ENCODE measurements at regions not wholly inside any gene's neighbourhood (a gene's known extent, or its start where the extent isn't known, plus 50 kb on each side); places are given as distances from the start of the nearest gene placed in this dataset.
A peak's percentile ranks its signal among the peaks of the same experiment; 100 is the strongest.

DNA sequence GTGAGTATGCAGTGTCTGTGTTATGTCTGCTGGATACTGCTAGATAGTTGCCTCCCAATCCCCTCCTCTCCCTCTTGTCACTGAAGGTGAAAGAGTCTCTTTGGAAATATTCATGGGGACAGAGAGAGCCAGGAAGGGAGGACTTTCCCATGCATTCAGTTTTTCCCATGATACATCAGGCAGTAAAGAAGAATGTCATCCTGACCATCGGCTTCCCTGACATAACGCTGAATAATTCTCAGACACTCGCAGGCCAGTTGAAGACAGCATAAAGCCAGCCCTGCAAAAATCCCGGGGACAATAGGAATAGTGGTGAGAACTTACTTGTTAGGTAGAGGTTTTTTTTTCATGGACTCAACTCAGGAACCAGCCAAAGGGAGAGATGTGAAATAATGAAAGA, 58.1 kb downstream of the KLF4 start:
- no peak for DNase-seq (ENCODE audit: low read depth)

GRCh38 chr9:107430071-107430470, 59.5 kb downstream of the KLF4 start:
- DNase-seq (ENCODE audit: low read depth): no peak

DNA sequence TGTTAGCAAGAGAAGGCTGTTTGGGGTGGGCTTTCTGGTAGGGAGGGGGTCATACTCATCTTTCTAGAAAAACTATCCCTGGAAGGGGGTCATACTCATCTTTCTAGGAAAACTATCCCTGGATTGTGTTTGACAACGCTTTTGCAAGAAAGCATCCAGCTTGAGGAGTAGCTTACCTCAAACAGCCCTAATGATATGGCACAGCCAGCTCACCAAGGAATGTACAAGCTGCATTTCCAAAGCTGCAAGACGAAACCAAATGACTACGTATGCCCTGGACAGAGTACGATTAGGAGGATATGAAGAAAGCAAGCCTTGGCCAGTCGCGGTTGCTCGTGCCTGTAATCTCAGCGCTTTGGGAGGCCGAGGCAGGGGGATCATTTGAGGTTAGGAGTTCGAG, 63.4 kb downstream of the KLF4 start:
- DNase-seq (ENCODE audit: low read depth): no peak

- peak; percentile 58 for DNase-seq (ENCODE audit: low read depth)
Observed at GRCh38 chr9:107425101-107426025, 64.2 kb downstream of the KLF4 start.

- DNase-seq (ENCODE audit: low read depth): no peak
Observed at GRCh38 chr9:107423540-107423939, 66.0 kb downstream of the KLF4 start.

DNA sequence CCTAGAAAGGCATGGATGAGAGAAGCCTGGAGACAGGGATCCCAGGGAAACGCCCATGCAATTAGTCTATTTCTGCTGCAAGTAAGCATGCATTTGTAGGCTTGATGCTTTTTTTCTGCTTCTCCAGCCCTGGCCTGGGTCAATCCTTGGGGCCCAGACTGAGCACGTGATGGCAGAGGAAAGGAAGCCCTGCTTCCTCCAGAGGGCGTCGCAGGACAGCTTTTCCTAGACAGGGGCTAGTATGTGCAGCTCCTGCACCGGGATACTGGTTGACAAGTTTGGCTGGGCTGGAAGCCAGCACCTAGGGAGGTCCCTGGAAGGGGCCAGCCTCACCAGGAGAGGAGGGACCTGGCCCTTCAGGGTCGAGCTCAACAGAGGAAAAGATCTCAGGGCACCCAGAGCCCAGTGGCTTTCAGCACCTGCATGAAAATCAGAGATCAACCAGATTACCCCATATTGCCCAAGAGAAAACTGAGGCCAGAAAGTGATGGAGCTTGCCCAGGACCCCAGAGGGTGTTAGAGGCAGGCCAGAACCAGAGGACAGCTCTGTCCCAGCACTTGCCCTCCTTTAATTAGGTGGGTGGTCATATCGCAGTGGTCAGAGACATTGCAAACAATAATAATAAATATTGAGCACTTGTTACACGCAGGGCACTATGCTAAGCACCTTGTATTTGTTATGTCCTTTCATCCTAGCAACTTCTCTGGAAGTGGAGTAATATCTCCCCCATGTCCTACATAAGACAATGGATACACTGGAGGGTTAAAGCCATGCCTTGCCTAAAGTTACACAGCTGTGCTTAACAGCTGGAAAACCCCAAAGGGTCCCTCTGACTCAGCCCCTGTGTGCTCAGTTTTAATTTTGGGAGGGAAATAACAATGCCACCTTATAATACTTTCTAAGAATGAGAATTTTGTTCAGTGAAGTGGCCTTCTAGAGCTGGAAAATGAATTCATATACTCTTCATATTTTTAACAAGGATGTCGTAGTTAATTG, 67.1 kb downstream of the KLF4 start:
- peak; percentile 24 for DNase-seq (ENCODE audit: low read depth)

- no peak for DNase-seq (ENCODE audit: low read depth)
Observed at GRCh38 chr9:107410420-107410819, 79.1 kb downstream of the KLF4 start.

DNA sequence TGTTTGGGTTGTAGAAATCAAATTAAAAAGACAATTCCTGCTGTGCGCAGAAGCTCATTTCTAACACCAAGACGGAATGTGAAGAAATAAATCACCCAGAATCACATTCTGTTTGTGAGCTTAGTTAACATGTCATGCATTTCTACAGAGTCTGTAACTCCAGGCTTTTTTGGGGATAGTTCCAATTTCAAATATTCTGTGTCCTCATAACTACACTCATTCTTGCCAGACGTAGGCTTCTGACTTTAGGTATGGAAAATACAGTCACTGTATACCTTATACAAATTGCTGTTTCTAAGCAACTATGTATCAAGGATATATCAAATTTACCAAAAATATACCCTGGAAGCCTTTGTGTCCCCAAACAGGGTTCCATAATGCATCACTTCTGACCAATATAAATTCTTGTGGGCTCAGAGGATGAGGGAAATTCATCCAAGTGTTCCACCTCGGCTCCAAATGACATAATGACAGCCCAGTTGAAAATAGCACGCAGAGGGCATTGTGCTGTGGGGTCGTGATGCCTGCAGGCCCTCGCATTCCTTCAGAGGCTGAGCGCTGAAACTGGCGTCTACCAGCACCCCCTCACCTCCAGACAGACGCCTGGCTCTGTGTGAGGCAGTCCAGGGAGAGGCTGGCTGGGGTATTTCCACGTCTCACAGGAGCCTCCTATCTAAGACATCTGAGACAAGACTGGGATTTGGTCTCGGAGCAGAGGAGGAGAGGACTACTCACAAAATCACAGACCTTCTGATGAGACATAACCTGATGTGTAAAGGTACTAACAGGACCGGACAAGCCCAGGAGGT, 79.8 kb downstream of the KLF4 start:
- DNase-seq (ENCODE audit: low read depth): no peak

- no peak for DNase-seq (ENCODE audit: low read depth)
Observed at GRCh38 chr9:107407675-107408074, 81.9 kb downstream of the KLF4 start.

- DNase-seq (ENCODE audit: low read depth): no peak
Observed at GRCh38 chr9:107405511-107405910, 84.1 kb downstream of the KLF4 start.

DNA sequence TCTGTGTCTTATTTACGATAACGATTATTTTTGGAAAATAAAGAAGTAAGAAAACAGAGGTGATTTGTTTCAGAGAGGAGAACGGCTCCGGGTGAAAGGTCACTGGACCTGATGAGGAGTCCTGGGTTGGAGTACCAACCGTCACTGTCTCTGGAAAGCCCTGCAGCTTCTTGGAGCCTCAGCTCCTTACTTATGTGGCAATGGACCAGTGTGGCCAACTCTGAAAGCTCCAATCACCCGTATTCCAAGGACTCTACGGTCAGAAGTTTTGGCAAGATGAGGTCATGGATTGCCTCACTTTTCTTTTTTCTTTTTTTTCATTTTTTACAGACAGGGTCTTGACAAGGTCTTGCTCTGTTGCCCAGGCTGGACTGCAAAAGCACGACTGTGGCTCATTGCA, 84.8 kb downstream of the KLF4 start:
- no peak for DNase-seq (ENCODE audit: low read depth)

DNA sequence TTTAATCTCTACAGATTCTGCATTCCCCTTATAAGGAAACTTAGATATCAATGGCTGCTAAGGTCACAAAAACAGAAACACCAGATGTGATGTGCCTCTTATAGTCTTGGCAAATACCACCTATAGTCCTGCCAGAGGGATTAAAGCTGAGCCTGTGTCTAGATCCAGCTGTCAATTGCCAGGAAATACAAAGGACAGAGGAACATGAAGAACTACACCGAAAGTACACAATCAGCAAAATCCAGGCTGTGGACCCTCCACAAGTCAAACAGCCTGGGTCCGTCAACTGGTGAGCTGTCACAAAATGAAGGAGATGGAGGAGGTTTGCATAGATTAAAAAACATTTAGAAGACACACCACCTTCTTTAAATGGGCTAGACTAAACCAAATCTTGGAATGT, 85.4 kb downstream of the KLF4 start:
- no peak for DNase-seq (ENCODE audit: low read depth)

- DNase-seq (ENCODE audit: low read depth): no peak
Observed at GRCh38 chr9:107397076-107398044, 92.2 kb downstream of the KLF4 start.

- no peak for DNase-seq (ENCODE audit: low read depth)
Observed at GRCh38 chr9:107394264-107394663, 95.3 kb downstream of the KLF4 start.

DNA sequence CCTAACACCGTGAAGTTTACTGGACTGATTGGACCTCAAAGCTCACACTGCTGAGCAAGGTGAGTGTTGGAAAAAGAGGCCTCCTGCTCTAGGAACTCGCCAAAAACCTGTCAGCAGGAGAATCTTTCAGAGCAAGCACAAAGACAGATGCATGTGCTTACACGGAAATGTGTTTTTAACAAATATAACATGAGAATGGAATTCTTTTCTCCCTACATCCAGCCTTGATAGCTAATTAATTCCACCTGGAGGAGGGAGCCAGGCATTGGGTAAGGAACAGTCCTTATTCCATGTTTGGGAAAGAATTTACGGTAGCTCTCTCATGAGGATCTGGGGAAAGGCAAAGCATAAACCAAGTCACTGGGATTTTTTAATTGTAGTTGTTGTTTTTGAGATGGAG, 98.8 kb downstream of the KLF4 start:
- DNase-seq (ENCODE audit: low read depth): no peak

DNA sequence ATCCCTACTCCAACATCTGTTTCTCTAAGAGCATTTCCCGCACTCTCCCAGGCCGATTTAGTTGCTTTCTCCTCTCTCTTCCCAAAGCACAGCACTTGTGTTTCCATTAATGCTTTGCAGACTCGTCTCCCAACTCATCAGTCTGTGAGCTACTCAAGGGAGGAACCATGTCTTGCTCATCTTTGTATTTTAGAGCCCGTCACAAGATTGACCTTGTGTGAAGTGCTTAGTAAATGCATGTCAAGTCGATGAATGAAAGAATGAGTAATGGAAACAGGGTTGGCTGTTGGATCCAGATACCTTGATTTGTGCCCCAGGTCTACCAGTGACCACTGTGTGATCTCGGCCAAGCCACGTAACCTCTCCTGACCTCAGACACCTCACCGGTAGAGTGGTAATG, 99.3 kb downstream of the KLF4 start:
- DNase-seq (ENCODE audit: low read depth): no peak

- no peak for DNase-seq (ENCODE audit: low read depth)
Observed at GRCh38 chr9:107389617-107390071, 99.9 kb downstream of the KLF4 start.

DNA sequence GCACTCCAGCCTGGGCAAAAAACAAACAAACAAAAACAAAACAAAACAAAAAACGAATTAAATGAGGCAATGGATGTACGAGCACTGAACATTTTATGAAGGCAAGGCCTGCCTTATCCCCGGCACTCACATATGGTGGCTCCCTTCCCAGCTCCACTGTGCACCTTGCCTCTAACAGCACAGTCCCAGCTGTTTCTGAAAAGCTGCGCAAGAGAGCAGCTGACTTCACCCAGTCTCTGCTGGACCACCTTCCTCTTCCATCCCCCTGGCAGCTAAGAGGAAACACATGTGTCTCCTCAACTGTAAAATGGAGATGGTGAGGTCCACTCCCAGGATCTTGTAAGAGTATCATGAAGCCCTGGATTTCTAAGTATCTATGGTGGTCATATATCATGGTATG, 100.7 kb downstream of the KLF4 start:
- DNase-seq (ENCODE audit: low read depth): no peak

DNA sequence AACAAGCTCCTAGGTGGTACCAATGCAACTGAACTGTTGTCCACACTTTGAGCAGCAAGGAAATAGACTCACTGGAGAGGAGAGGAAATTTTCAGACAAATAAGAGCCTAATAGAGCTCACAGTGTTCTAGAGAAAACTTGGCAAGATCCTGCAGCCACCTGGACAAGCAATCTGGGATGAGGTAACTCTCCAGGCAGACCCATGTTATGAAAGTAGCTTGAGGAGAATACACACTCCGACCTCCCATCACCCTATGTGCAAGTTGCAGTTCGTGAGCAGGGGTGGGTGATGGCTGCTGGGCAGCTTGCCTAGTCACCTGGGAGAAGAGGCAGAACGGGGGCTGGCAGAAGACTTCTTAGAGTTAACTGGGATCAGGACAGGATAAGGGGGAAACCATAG, 102.2 kb downstream of the KLF4 start:
- no peak for DNase-seq (ENCODE audit: low read depth)

- no peak for DNase-seq (ENCODE audit: low read depth)
Observed at GRCh38 chr9:107386396-107386795, 103.2 kb downstream of the KLF4 start.

Measured in activated T-cell treated with anti-CD3 and anti-CD28 coated beads for 48 hours (primary cell).